ENCODE measurements at regions not wholly inside any gene's neighbourhood (a gene's known extent, or its start where the extent isn't known, plus 50 kb on each side); places are given as distances from the start of the nearest gene placed in this dataset.

DNA sequence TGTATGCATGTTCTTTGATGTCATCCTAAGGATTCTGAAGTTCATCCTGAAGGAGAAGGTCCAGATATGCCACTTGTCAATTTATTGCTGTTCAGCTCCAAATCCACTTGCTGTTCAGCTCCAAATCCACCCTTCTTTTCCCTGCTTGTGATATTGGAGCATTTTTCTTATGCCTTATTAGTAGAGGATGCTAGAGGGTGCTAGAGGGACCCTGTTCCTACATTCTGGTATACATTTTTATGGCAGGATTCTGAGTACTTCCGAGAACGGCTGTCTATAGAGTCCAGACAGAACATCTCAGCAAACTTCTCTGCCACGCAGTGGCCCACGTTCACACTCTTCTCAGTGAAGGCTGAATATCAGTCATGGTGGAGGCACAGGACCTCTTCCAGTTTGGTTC, 406.7 kb downstream of the NOVA1 start:
- no peaks in the 10 kb centered on the region for H3F3A ChIP-seq (ENCODE audit: insufficient read depth, low read length, poor library complexity, severe bottlenecking)
- H3K9me3 ChIP-seq (ENCODE audit: low read length): no peaks in the 10 kb centered on the region
- no peaks in the 10 kb centered on the region for H4K20me1 ChIP-seq (ENCODE audit: insufficient read depth)
- no peak overlapping the region for H2AFZ ChIP-seq (ENCODE audit: low read depth, low read length)
- H3K9me2 ChIP-seq (ENCODE audit: insufficient read depth, low read length): no peaks in the 10 kb centered on the region
- H3K9ac ChIP-seq (ENCODE audit: low read length): no peak overlapping the region
- no peak for TF ChIP-seq MXI1 (conservative IDR thresholded peaks at IDR 0.05; ENCODE audit: poor library complexity, severe bottlenecking)
- TF ChIP-seq SMC3 (conservative IDR thresholded peaks at IDR 0.05; ENCODE audit: poor library complexity): no peak
- TF ChIP-seq, protein P1, sequence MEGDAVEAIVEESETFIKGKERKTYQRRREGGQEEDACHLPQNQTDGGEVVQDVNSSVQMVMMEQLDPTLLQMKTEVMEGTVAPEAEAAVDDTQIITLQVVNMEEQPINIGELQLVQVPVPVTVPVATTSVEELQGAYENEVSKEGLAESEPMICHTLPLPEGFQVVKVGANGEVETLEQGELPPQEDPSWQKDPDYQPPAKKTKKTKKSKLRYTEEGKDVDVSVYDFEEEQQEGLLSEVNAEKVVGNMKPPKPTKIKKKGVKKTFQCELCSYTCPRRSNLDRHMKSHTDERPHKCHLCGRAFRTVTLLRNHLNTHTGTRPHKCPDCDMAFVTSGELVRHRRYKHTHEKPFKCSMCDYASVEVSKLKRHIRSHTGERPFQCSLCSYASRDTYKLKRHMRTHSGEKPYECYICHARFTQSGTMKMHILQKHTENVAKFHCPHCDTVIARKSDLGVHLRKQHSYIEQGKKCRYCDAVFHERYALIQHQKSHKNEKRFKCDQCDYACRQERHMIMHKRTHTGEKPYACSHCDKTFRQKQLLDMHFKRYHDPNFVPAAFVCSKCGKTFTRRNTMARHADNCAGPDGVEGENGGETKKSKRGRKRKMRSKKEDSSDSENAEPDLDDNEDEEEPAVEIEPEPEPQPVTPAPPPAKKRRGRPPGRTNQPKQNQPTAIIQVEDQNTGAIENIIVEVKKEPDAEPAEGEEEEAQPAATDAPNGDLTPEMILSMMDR (IDR thresholded peaks at IDR 0.05; ENCODE audit: poor library complexity, severe bottlenecking): no peak
- no peaks in the 10 kb centered on the region for H3K79me2 ChIP-seq (replicated peaks; ENCODE audit: insufficient read depth, low read length)
- no peak overlapping the region for H3K4me2 ChIP-seq (ENCODE audit: low read length)
- H3K27ac ChIP-seq (ENCODE audit: low read length): no peak overlapping the region
- H3K4me3 ChIP-seq (ENCODE audit: low read length): no peak overlapping the region
- H3K27me3 ChIP-seq (ENCODE audit: insufficient read depth, low read depth, low read length): no peaks in the 10 kb centered on the region
- H3K36me3 ChIP-seq (ENCODE audit: insufficient read depth, low read length): no peaks in the 10 kb centered on the region

DNA sequence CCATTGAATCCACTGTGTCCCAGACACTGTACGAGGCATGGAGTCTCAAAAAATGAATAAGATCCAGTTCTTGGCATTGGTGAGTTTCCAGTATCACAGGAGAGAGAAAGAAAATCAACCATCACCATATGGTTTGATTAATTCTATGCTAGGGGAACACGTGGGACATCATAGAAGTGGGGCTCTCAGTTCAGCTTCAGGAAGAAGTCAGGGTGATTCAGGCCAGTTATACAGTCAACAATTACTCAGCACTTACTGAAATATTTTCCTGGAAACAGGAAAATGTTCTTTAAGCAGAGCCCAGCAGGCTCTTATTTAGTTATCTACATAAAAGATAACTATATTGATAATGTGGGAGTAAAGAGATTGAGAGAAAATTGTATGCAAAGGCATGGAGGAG, 407.2 kb downstream of the NOVA1 start:
- TF ChIP-seq MXI1 (conservative IDR thresholded peaks at IDR 0.05; ENCODE audit: poor library complexity, severe bottlenecking) (no peak), EZH2 (IDR thresholded peaks at IDR 0.05; ENCODE audit: borderline replicate concordance, insufficient read depth, low read length, poor library complexity, severe bottlenecking) (no peak), TAF1 (IDR thresholded peaks at IDR 0.05; ENCODE audit: low read depth) (no peak), EP300 (conservative IDR thresholded peaks at IDR 0.05; ENCODE audit: poor library complexity, severe bottlenecking) (no peak), POLR2AphosphoS5 (IDR thresholded peaks at IDR 0.05) (no peak), RAD21 (conservative IDR thresholded peaks at IDR 0.05) (no peak), SMC3 (conservative IDR thresholded peaks at IDR 0.05; ENCODE audit: poor library complexity) (no peak)
- TF ChIP-seq, protein P1 (IDR thresholded peaks at IDR 0.05; ENCODE audit: poor library complexity, severe bottlenecking): no peak
- no peak overlapping the region for H3K9ac ChIP-seq (ENCODE audit: low read length)
- H3K4me2 ChIP-seq (ENCODE audit: low read length): no peak overlapping the region
- no peaks in the 10 kb centered on the region for H3K79me2 ChIP-seq (replicated peaks; ENCODE audit: insufficient read depth, low read length)
- no peaks in the 10 kb centered on the region for H3K27me3 ChIP-seq (ENCODE audit: insufficient read depth, low read depth, low read length)
- H3K36me3 ChIP-seq (ENCODE audit: insufficient read depth, low read length): no peaks in the 10 kb centered on the region
- H4K20me1 ChIP-seq (ENCODE audit: insufficient read depth): no peaks in the 10 kb centered on the region
- no peak overlapping the region for H2AFZ ChIP-seq (ENCODE audit: low read depth, low read length)
- no peak overlapping the region for H3K27ac ChIP-seq (ENCODE audit: low read length)
- no peaks in the 10 kb centered on the region for H3K9me2 ChIP-seq (ENCODE audit: insufficient read depth, low read length)
- H3F3A ChIP-seq (ENCODE audit: insufficient read depth, low read length, poor library complexity, severe bottlenecking): no peaks in the 10 kb centered on the region
- no peak overlapping the region for H3K4me3 ChIP-seq (ENCODE audit: low read length)
- H3K9me3 ChIP-seq (ENCODE audit: low read length): no peaks in the 10 kb centered on the region

DNA sequence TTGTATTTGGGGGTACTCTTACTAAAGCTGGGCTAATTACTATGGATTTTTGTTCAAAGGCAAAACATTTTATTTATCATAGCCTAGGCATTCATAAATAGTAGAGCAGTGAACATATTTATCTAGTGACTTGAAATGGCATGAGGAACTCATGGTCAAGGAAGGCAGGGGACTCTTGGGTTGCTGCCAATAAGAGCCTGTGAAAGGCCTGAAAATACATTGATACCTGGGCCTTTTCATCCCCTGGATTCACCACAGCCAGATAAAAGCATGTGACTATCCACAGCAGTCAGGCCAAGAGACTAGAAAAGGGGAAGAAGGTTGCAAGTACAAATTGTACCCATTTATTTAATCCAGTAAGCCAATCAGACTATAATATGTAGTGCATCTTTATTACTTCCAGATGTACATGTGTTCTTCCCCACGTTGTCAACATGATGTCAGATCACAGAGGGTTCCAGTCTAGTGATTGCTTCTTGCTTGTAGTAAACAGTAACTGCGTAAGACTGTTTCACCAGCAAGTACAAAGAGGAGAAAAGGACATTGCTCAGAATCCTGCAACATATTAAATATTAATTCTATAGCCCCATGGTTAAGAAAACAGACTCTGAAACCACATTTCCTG, 409.7 kb downstream of the NOVA1 start:
- Histone ChIP-seq H3K27me3 (ENCODE audit: insufficient read depth, low read depth, low read length) (no peaks in the 10 kb centered on the region), H3K9ac (ENCODE audit: low read length) (no peak overlapping the region), H3K4me2 (ENCODE audit: low read length) (no peak overlapping the region), H3K36me3 (ENCODE audit: insufficient read depth, low read length) (no peaks in the 10 kb centered on the region), H3K9me2 (ENCODE audit: insufficient read depth, low read length) (no peaks in the 10 kb centered on the region), H3K79me2 (replicated peaks; ENCODE audit: insufficient read depth, low read length) (no peaks in the 10 kb centered on the region), H2AFZ (ENCODE audit: low read depth, low read length) (no peak overlapping the region), H3F3A (ENCODE audit: insufficient read depth, low read length, poor library complexity, severe bottlenecking) (no peaks in the 10 kb centered on the region), H3K9me3 (ENCODE audit: low read length) (no peaks in the 10 kb centered on the region), H3K27ac (ENCODE audit: low read length) (no peak overlapping the region), H3K4me3 (ENCODE audit: low read length) (no peak overlapping the region), H4K20me1 (ENCODE audit: insufficient read depth) (no peaks in the 10 kb centered on the region)
- TF ChIP-seq MXI1 (conservative IDR thresholded peaks at IDR 0.05; ENCODE audit: poor library complexity, severe bottlenecking) (no peak), EP300 (conservative IDR thresholded peaks at IDR 0.05; ENCODE audit: poor library complexity, severe bottlenecking) (no peak), EZH2 (IDR thresholded peaks at IDR 0.05; ENCODE audit: borderline replicate concordance, insufficient read depth, low read length, poor library complexity, severe bottlenecking) (no peak), SMC3 (conservative IDR thresholded peaks at IDR 0.05; ENCODE audit: poor library complexity) (no peak), RAD21 (conservative IDR thresholded peaks at IDR 0.05) (no peak), POLR2AphosphoS5 (IDR thresholded peaks at IDR 0.05) (no peak), TAF1 (IDR thresholded peaks at IDR 0.05; ENCODE audit: low read depth) (no peak)
- TF ChIP-seq, protein P1 (IDR thresholded peaks at IDR 0.05; ENCODE audit: poor library complexity, severe bottlenecking): no peak
- TF ChIP-seq, protein P2, sequence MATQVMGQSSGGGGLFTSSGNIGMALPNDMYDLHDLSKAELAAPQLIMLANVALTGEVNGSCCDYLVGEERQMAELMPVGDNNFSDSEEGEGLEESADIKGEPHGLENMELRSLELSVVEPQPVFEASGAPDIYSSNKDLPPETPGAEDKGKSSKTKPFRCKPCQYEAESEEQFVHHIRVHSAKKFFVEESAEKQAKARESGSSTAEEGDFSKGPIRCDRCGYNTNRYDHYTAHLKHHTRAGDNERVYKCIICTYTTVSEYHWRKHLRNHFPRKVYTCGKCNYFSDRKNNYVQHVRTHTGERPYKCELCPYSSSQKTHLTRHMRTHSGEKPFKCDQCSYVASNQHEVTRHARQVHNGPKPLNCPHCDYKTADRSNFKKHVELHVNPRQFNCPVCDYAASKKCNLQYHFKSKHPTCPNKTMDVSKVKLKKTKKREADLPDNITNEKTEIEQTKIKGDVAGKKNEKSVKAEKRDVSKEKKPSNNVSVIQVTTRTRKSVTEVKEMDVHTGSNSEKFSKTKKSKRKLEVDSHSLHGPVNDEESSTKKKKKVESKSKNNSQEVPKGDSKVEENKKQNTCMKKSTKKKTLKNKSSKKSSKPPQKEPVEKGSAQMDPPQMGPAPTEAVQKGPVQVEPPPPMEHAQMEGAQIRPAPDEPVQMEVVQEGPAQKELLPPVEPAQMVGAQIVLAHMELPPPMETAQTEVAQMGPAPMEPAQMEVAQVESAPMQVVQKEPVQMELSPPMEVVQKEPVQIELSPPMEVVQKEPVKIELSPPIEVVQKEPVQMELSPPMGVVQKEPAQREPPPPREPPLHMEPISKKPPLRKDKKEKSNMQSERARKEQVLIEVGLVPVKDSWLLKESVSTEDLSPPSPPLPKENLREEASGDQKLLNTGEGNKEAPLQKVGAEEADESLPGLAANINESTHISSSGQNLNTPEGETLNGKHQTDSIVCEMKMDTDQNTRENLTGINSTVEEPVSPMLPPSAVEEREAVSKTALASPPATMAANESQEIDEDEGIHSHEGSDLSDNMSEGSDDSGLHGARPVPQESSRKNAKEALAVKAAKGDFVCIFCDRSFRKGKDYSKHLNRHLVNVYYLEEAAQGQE (IDR thresholded peaks at IDR 0.05; ENCODE audit: borderline replicate concordance): no peak

All from neural cell (in vitro differentiated cells).